Gastrocnemius medialis (tissue), 4 donors: ENCODE measurements at regions not wholly inside any gene's neighbourhood (a gene's known extent, or its start where the extent isn't known, plus 50 kb on each side); places are given as distances from the start of the nearest gene placed in this dataset.

Experiments
- CTCF ChIP-seq, 5 experiments: fragments of 450-650 bp in 3 of 5; fragments of 200-600 bp in 2 of 5; sonication (generic) in 2 of 5; IDR thresholded peaks in 4 of 5; conservative IDR thresholded peaks in 1 of 5; 1 replicate in 4 of 5; 2 replicates in 1 of 5; pipeline ENCODE4 v1.5.1; 2016 to 2019; ENCODE audit warnings: antibody characterized with exemption in 5 of 5, mild to moderate bottlenecking in 3 of 5, moderate library complexity in 3 of 5
- POLR2A ChIP-seq, 2 donors: fragments of 450-650 bp; IDR thresholded peaks; one replicate each; pipeline ENCODE4 v1.6.1; 2017; ENCODE audit warnings: antibody characterized with exemption in 2 of 2, mild to moderate bottlenecking in 2 of 2, moderate library complexity in 2 of 2

- TF ChIP-seq CTCF (IDR thresholded peaks at IDR 0.05 in 4 of 5, conservative IDR thresholded peaks at IDR 0.05 in 1 of 5) = no peak
- no peak for TF ChIP-seq POLR2A (IDR thresholded peaks at IDR 0.05)
These were observed 135.9 kb downstream of the P2RY1 start for GRCh38 chr3:152970851-152971250.
